Type B pancreatic cell (in vitro differentiated cells): ENCODE measurements at regions not wholly inside any gene's neighbourhood (a gene's known extent, or its start where the extent isn't known, plus 50 kb on each side); places are given as distances from the start of the nearest gene placed in this dataset.
"Not testable (repeated sequence)": the region's sequence is repeated elsewhere in the genome, so short reads cannot be mapped to it uniquely, and the experiment has no call there.

ENCODE experiments used
- DNase-seq: peaks from one replicate; pipeline ENCODE4 v3.0.0; 2021; ENCODE audit warnings: mixed read lengths; ENCODE audit not compliant: unreplicated experiment; ENCODE audit errors: extremely low spot score
- H3K27ac Mint-ChIP-seq: 2 replicates; pipeline ENCODE4 v1.8.0; 2021; ENCODE audit warnings: mild to moderate bottlenecking, mixed read lengths
- H3K27me3 Mint-ChIP-seq: 2 replicates; pipeline ENCODE4 v1.8.0; 2021; ENCODE audit warnings: mixed read lengths
- H3K36me3 Mint-ChIP-seq: 2 replicates; pipeline ENCODE4 v1.8.0; 2021; ENCODE audit warnings: mixed read lengths
- H3K4me1 Mint-ChIP-seq: one replicate; pipeline ENCODE4 v1.8.0; 2021; ENCODE audit warnings: mixed read lengths; ENCODE audit not compliant: unreplicated experiment
- H3K4me3 Mint-ChIP-seq: 2 replicates; pipeline ENCODE4 v1.8.0; 2021; ENCODE audit warnings: mild to moderate bottlenecking, mixed read lengths
- H3K9me3 Mint-ChIP-seq: 2 replicates; pipeline ENCODE4 v1.8.0; 2021; ENCODE audit warnings: mixed read lengths

- H3K9me3 Mint-ChIP-seq, H3K4me3 Mint-ChIP-seq, H3K27me3 Mint-ChIP-seq, H3K36me3 Mint-ChIP-seq, DNase-seq, H3K4me1 Mint-ChIP-seq, H3K27ac Mint-ChIP-seq: not testable (repeated sequence)
Measured at GRCh38 chr14:19052977-19053376, 85.7 kb downstream of the POTEM start.

- not testable (repeated sequence) for H3K27ac Mint-ChIP-seq, H3K4me1 Mint-ChIP-seq, H3K36me3 Mint-ChIP-seq, H3K9me3 Mint-ChIP-seq, H3K4me3 Mint-ChIP-seq, H3K27me3 Mint-ChIP-seq, DNase-seq
Measured at GRCh38 chr14:19053426-19054050, 86.3 kb downstream of the POTEM start.

- not testable (repeated sequence) for H3K27ac Mint-ChIP-seq, DNase-seq, H3K4me3 Mint-ChIP-seq, H3K9me3 Mint-ChIP-seq, H3K4me1 Mint-ChIP-seq, H3K27me3 Mint-ChIP-seq, H3K36me3 Mint-ChIP-seq
Measured at GRCh38 chr14:19054108-19054721, 87.0 kb downstream of the POTEM start.

GRCh38 chr14:19054934-19055333 lies 87.7 kb downstream of the POTEM start:
- H3K27ac Mint-ChIP-seq, H3K4me3 Mint-ChIP-seq, H3K27me3 Mint-ChIP-seq, H3K4me1 Mint-ChIP-seq, H3K36me3 Mint-ChIP-seq, DNase-seq, H3K9me3 Mint-ChIP-seq: not testable (repeated sequence)

- not testable (repeated sequence) for H3K27ac Mint-ChIP-seq
- peak; percentile 62 for DNase-seq
Measured at GRCh38 chr14:19059066-19059465, 91.8 kb downstream of the POTEM start.

GRCh38 chr14:19061689-19062450 lies 94.6 kb downstream of the POTEM start:
- H3K4me3 Mint-ChIP-seq, H3K27me3 Mint-ChIP-seq, H3K36me3 Mint-ChIP-seq, H3K27ac Mint-ChIP-seq, H3K4me1 Mint-ChIP-seq, H3K9me3 Mint-ChIP-seq, DNase-seq: not testable (repeated sequence)

More at GRCh38 chr14:19059066-19059465, 91.8 kb downstream of the POTEM start:
- not testable (repeated sequence) for H3K4me3 Mint-ChIP-seq, H3K27me3 Mint-ChIP-seq, H3K4me1 Mint-ChIP-seq, H3K36me3 Mint-ChIP-seq, H3K9me3 Mint-ChIP-seq

GRCh38 chr14:19068957-19069356 lies 101.7 kb downstream of the POTEM start:
- not testable (repeated sequence) for DNase-seq, H3K27ac Mint-ChIP-seq, H3K9me3 Mint-ChIP-seq, H3K4me1 Mint-ChIP-seq, H3K36me3 Mint-ChIP-seq, H3K4me3 Mint-ChIP-seq, H3K27me3 Mint-ChIP-seq

GRCh38 chr14:19072518-19072917 lies 105.3 kb downstream of the POTEM start:
- not testable (repeated sequence) for H3K27ac Mint-ChIP-seq

GRCh38 chr14:19088632-19089031 lies 121.4 kb downstream of the POTEM start:
- not testable (repeated sequence) for H3K36me3 Mint-ChIP-seq, H3K27ac Mint-ChIP-seq, H3K27me3 Mint-ChIP-seq, H3K4me1 Mint-ChIP-seq, H3K9me3 Mint-ChIP-seq, DNase-seq, H3K4me3 Mint-ChIP-seq

More at GRCh38 chr14:19072518-19072917, 105.3 kb downstream of the POTEM start:
- H3K9me3 Mint-ChIP-seq, H3K4me1 Mint-ChIP-seq, H3K36me3 Mint-ChIP-seq, DNase-seq, H3K27me3 Mint-ChIP-seq, H3K4me3 Mint-ChIP-seq: not testable (repeated sequence)

- not testable (repeated sequence) for H3K27me3 Mint-ChIP-seq, H3K9me3 Mint-ChIP-seq, H3K36me3 Mint-ChIP-seq, H3K27ac Mint-ChIP-seq, H3K4me3 Mint-ChIP-seq, DNase-seq, H3K4me1 Mint-ChIP-seq
Measured at GRCh38 chr14:19093227-19093626, 126.0 kb downstream of the POTEM start.

- not testable (repeated sequence) for H3K9me3 Mint-ChIP-seq, H3K27me3 Mint-ChIP-seq, H3K27ac Mint-ChIP-seq, H3K4me1 Mint-ChIP-seq, H3K4me3 Mint-ChIP-seq, DNase-seq, H3K36me3 Mint-ChIP-seq
Measured at GRCh38 chr14:19094731-19095130, 127.5 kb downstream of the POTEM start.

GRCh38 chr14:19095167-19095566 lies 127.9 kb downstream of the POTEM start:
- not testable (repeated sequence) for DNase-seq, H3K4me3 Mint-ChIP-seq, H3K9me3 Mint-ChIP-seq, H3K36me3 Mint-ChIP-seq, H3K27ac Mint-ChIP-seq, H3K27me3 Mint-ChIP-seq, H3K4me1 Mint-ChIP-seq

- H3K36me3 Mint-ChIP-seq, H3K27ac Mint-ChIP-seq, H3K4me3 Mint-ChIP-seq, H3K4me1 Mint-ChIP-seq, H3K9me3 Mint-ChIP-seq, H3K27me3 Mint-ChIP-seq: not testable (repeated sequence)
- DNase-seq, result peak; percentile 48
Measured at GRCh38 chr14:19096467-19096866, 129.2 kb downstream of the POTEM start.

- H3K4me1 Mint-ChIP-seq, H3K27ac Mint-ChIP-seq, H3K36me3 Mint-ChIP-seq, H3K9me3 Mint-ChIP-seq, H3K4me3 Mint-ChIP-seq, H3K27me3 Mint-ChIP-seq: not testable (repeated sequence)
- DNase-seq, result peak; percentile 70
Measured at GRCh38 chr14:19096876-19097275, 129.6 kb downstream of the POTEM start.
